OCI-LY7 (cell line): ENCODE measurements at regions not wholly inside any gene's neighbourhood (a gene's known extent, or its start where the extent isn't known, plus 50 kb on each side); places are given as distances from the start of the nearest gene placed in this dataset.

ENCODE experiments used
- BruUV-seq: library from RNA; stranded (reverse); fragments of 400-500 nt; replicated peaks from 2 replicates; lab custom pipeline; 2021; lab: Mats Ljungman, UMichigan
- CTCF ChIA-PET: fragments of 300-600 bp; sonication (Branson Sonifier 250); formaldehyde crosslinking; loops from one replicate; lab custom pipeline; 2022; ENCODE audit warnings: antibody characterized with exemption; ENCODE audit not compliant: unreplicated experiment; lab: Charles Lee
- POLR2A ChIA-PET: fragments of 300-600 bp; sonication (Branson Sonifier 250); formaldehyde crosslinking; loops from one replicate; lab custom pipeline; 2022; ENCODE audit warnings: antibody characterized with exemption; lab: Charles Lee
- DNase-seq: peaks from one replicate; pipeline ENCODE4 v3.0.0-alpha.2; 2015; ENCODE audit warnings: low spot score
- H2AFZ ChIP-seq: fragments of 200-600 bp; sonication (generic), shearing (Covaris generic); 2 replicates; pipeline ENCODE4 v1.6.1; 2014; ENCODE audit warnings: mild to moderate bottlenecking, antibody characterized with exemption, low read length, moderate library complexity
- H3K27ac ChIP-seq: fragments of 200-600 bp; sonication (generic); 2 replicates; pipeline ENCODE4 v1.5.1; 2014; ENCODE audit warnings: mixed run types, low read depth, mild to moderate bottlenecking, moderate library complexity, low read length, inconsistent platforms; ENCODE audit not compliant: poor library complexity, severe bottlenecking
- H3K36me3 ChIP-seq: fragments of 200-600 bp; sonication (generic); 2 replicates; pipeline ENCODE4 v1.6.1; 2014; ENCODE audit warnings: mild to moderate bottlenecking, antibody characterized with exemption, low read length, moderate library complexity, mixed read lengths; ENCODE audit not compliant: insufficient read depth
- H3K4me1 ChIP-seq: fragments of 200-600 bp; sonication (generic); 2 replicates; pipeline ENCODE4 v1.5.1; 2014; ENCODE audit warnings: mild to moderate bottlenecking, low read length; ENCODE audit not compliant: insufficient read depth, poor library complexity, severe bottlenecking
- H3K4me2 ChIP-seq: fragments of 200-600 bp; sonication (generic); 2 replicates; pipeline ENCODE4 v1.6.1; 2014; ENCODE audit warnings: mild to moderate bottlenecking, low read length
- H3K4me3 ChIP-seq: fragments of 200-600 bp; sonication (generic); 2 replicates; pipeline ENCODE4 v1.5.1; 2014; ENCODE audit warnings: mild to moderate bottlenecking, low read depth, low read length; ENCODE audit not compliant: poor library complexity, severe bottlenecking
- H3K79me2 ChIP-seq: fragments of 200-600 bp; sonication (generic); 2 replicates; pipeline ENCODE4 v1.6.1; 2016; ENCODE audit warnings: low read depth, mild to moderate bottlenecking, low read length, moderate library complexity, mixed read lengths; ENCODE audit not compliant: insufficient read depth
- H3K9me2 ChIP-seq: fragments of 200-600 bp; sonication (generic); 2 replicates; pipeline ENCODE4 v1.6.1; 2016; ENCODE audit warnings: mild to moderate bottlenecking, low read length, mixed read lengths; ENCODE audit not compliant: insufficient read depth
- H3K9me3 ChIP-seq: fragments of 200-600 bp; sonication (generic); 2 replicates; pipeline ENCODE4 v1.6.1; 2014; ENCODE audit warnings: mild to moderate bottlenecking, mixed run types, low read length, mixed read lengths
- H4K20me1 ChIP-seq: fragments of 200-600 bp; sonication (generic); 2 replicates; pipeline ENCODE4 v1.6.1; 2014; ENCODE audit warnings: mild to moderate bottlenecking, antibody characterized with exemption, low read length, moderate library complexity, mixed read lengths; ENCODE audit not compliant: insufficient read depth
- CTCF ChIP-seq: fragments of 200-600 bp; sonication (generic); conservative IDR thresholded peaks from 2 replicates; pipeline ENCODE4 v1.5.1; 2014; ENCODE audit warnings: mild to moderate bottlenecking, antibody characterized with exemption, low read length, moderate library complexity, mixed read lengths
- EZH2phosphoT487 ChIP-seq: fragments of 200-600 bp; sonication (generic); IDR thresholded peaks from 2 replicates; pipeline ENCODE4 v1.6.1; 2018; ENCODE audit warnings: low read depth, borderline replicate concordance, mild to moderate bottlenecking, mixed run types, antibody characterized with exemption, low read length, moderate library complexity, mixed read lengths
- intact Hi-C: fragments of 100-400 bp; cut with micrococcal nuclease; formaldehyde crosslinking; loops from one replicate; pipeline ENCODE4 v1.10.0; 2022; ENCODE audit not compliant: unreplicated experiment

GRCh38 chr13:89970353-89970709, 1377.2 kb upstream of the MIR17HG start:
- POLR2A ChIA-PET = interaction anchor here (0.9 to 1.0 kb wide), 2 partner anchors 120 to 1023 kb away, joined by 3 read pairs; no protein-coding TSS in a partner anchor

GRCh38 chr13:89977203-89977602, 1370.3 kb upstream of the MIR17HG start:
- Histone ChIP-seq H3K79me2 (no peaks in the 10 kb centered on the region), H3K9me3 (peaks cover 22% of the 10 kb centered on the region; the same call in 1 of the 2 replicates), H3K4me3 (no peak overlapping the region), H3K9me2 (no peaks in the 10 kb centered on the region), H2AFZ (no peak overlapping the region), H3K36me3 (no peaks in the 10 kb centered on the region), H3K4me1 (no peaks in the 10 kb centered on the region), H4K20me1 (no peaks in the 10 kb centered on the region), H3K4me2 (no peak overlapping the region), H3K27ac (no peak overlapping the region)
- POLR2A ChIA-PET = interaction anchor here (0.7 to 2.0 kb wide), 3 partner anchors 8 to 12 kb away, joined by 3 to 6 read pairs (median 6); no protein-coding TSS in a partner anchor
- no TSS peak for BruUV-seq
- TF ChIP-seq EZH2phosphoT487 (no peak), CTCF (no peak)
- intact Hi-C loops = no loop called here
- no peak for DNase-seq
- CTCF ChIA-PET = no interaction called here

More at GRCh38 chr13:89970353-89970709, 1377.2 kb upstream of the MIR17HG start:
- H3K4me3 ChIP-seq = no peak overlapping the region
- CTCF ChIA-PET = no interaction called here
- no peaks in the 10 kb centered on the region for H4K20me1 ChIP-seq
- intact Hi-C loops = no loop called here
- DNase-seq = no peak
- H3K9me3 ChIP-seq = peaks cover 7% of the 10 kb centered on the region; the same call in 1 of the 2 replicates
- no peak overlapping the region for H3K4me2 ChIP-seq
- no peaks in the 10 kb centered on the region for H3K9me2 ChIP-seq
- H3K27ac ChIP-seq = no peak overlapping the region
- no peak for TF ChIP-seq CTCF
- no peak for TF ChIP-seq EZH2phosphoT487
- no TSS peak for BruUV-seq
- H3K4me1 ChIP-seq = no peaks in the 10 kb centered on the region
- no peaks in the 10 kb centered on the region for H3K79me2 ChIP-seq
- H2AFZ ChIP-seq = no peak overlapping the region
- no peaks in the 10 kb centered on the region for H3K36me3 ChIP-seq

GRCh38 chr13:89980896-89981295, 1366.6 kb upstream of the MIR17HG start:
- H3K4me1 ChIP-seq = no peaks in the 10 kb centered on the region
- H3K4me2 ChIP-seq = no peak overlapping the region
- H3K4me3 ChIP-seq = no peak overlapping the region
- no peaks in the 10 kb centered on the region for H3K36me3 ChIP-seq
- intact Hi-C loops = no loop called here
- H2AFZ ChIP-seq = no peak overlapping the region
- no peak for TF ChIP-seq CTCF
- no peak for TF ChIP-seq EZH2phosphoT487
- H3K27ac ChIP-seq = no peak overlapping the region
- BruUV-seq = no TSS peak
- ChIA-PET POLR2A (no interaction called here), CTCF (no interaction called here)
- H3K9me3 ChIP-seq = peaks cover 21% of the 10 kb centered on the region
- no peaks in the 10 kb centered on the region for H4K20me1 ChIP-seq
- H3K79me2 ChIP-seq = no peaks in the 10 kb centered on the region
- no peaks in the 10 kb centered on the region for H3K9me2 ChIP-seq
- no peak for DNase-seq
